GM12878 (cell line): ENCODE measurements at regions not wholly inside any gene's neighbourhood (a gene's known extent, or its start where the extent isn't known, plus 50 kb on each side); places are given as distances from the start of the nearest gene placed in this dataset.

Experiments
- ATAC-seq: fragments of 200-7000 bp; cut with Tn5 transposase; 3 replicates; pipeline ENCODE4 v1.9.1; 2020; ENCODE audit warnings: mild to moderate bottlenecking, moderate library complexity
- BruUV-seq: library from RNA; stranded (reverse); fragments of 400-500 nt; replicated peaks from 2 replicates; lab custom pipeline; 2021; lab: Mats Ljungman, UMichigan
- CTCF ChIA-PET: fragments of 300-600 bp; sonication (Branson Sonifier 250); formaldehyde crosslinking; extraction: SDS; loops from one replicate; lab custom pipeline; 2021; ENCODE audit warnings: inconsistent platforms; lab: Yijun Ruan, JAX
- POLR2A ChIA-PET: fragments of 350-600 bp; formaldehyde crosslinking; extraction: SDS; loops from one replicate; lab custom pipeline; 2021; ENCODE audit warnings: inconsistent platforms; lab: Charles Lee
- RAD21 ChIA-PET: fragments of 300-600 bp; sonication (Branson Sonifier 250); formaldehyde crosslinking; loops from one replicate; lab custom pipeline; 2023; ENCODE audit warnings: antibody characterized with exemption; ENCODE audit not compliant: unreplicated experiment; lab: Charles Lee
- SMC1A ChIA-PET: fragments of 300-600 bp; sonication (Branson Sonifier 250); formaldehyde crosslinking; loops from one replicate; lab custom pipeline; 2023; ENCODE audit not compliant: unreplicated experiment, uncharacterized antibody; lab: Charles Lee
- DNase-seq: peaks from one replicate; pipeline ENCODE4 v3.0.0-alpha.2; 2011; ENCODE audit warnings: low read depth, low spot score
- FAIRE-seq: peaks from 3 replicates; lab custom pipeline; 2011; peaks lifted over from hg19 to GRCh38; lab: Jason Lieb, UNC
- H2AFZ ChIP-seq: 2 replicates; pipeline ENCODE4 v1.6.0; 2011; ENCODE audit warnings: low read depth, low read length, control low read depth; ENCODE audit not compliant: control insufficient read depth
- H3K27ac ChIP-seq: 2 replicates; pipeline ENCODE4 v1.5.1; 2011; ENCODE audit warnings: control low read depth; ENCODE audit not compliant: control insufficient read depth, insufficient read depth
- H3K27me3 ChIP-seq, 2 experiments: replicated peaks in 1 of 2; 2 replicates each; pipeline versions ENCODE4 v1.6.0 to v1.6.1; 2011; ENCODE audit warnings: low read length in 1 of 2; ENCODE audit not compliant: control insufficient read depth in 2 of 2, insufficient read depth in 2 of 2
- H3K36me3 ChIP-seq, 2 experiments: 2 replicates each; pipeline ENCODE4 v1.5.1; 2011; ENCODE audit warnings: low read length in 1 of 2; ENCODE audit not compliant: control insufficient read depth in 2 of 2, insufficient read depth in 2 of 2
- H3K4me1 ChIP-seq: 2 replicates; pipeline ENCODE4 v1.6.1; 2011; ENCODE audit warnings: mild to moderate bottlenecking, low read length, moderate library complexity, mixed read lengths; ENCODE audit not compliant: control insufficient read depth, insufficient read depth
- H3K4me2 ChIP-seq: 2 replicates; pipeline ENCODE4 v1.6.0; 2011; ENCODE audit warnings: control low read depth; ENCODE audit not compliant: control insufficient read depth, insufficient read depth
- H3K4me3 ChIP-seq: fragments of 200-600 bp; sonication (generic); 2 replicates; pipeline ENCODE4 v1.5.1; 2016
- H3K79me2 ChIP-seq: 2 replicates; pipeline ENCODE4 v1.6.0; 2011; ENCODE audit warnings: low read length; ENCODE audit not compliant: control insufficient read depth, insufficient read depth
- H3K9ac ChIP-seq: 2 replicates; pipeline ENCODE4 v1.8.0; 2011; ENCODE audit warnings: low read length, control low read depth, mixed read lengths; ENCODE audit not compliant: control insufficient read depth, insufficient read depth
- H3K9me3 ChIP-seq: replicated peaks from 3 replicates; pipeline ENCODE4 v1.5.1; 2011; ENCODE audit warnings: mild to moderate bottlenecking, low read length; ENCODE audit not compliant: control insufficient read depth, insufficient read depth
- H4K20me1 ChIP-seq: 2 replicates; pipeline ENCODE4 v1.6.0; 2011; ENCODE audit not compliant: control insufficient read depth, insufficient read depth
- CEBPB ChIP-seq, 2 experiments: fragments of 150-350 bp in 1 of 2; IDR thresholded peaks; 2 replicates each; pipeline ENCODE4 v1.6.1; 2012 to 2014; ENCODE audit warnings: low read depth in 2 of 2, low read length in 2 of 2, borderline replicate concordance in 1 of 2, inconsistent platforms in 1 of 2
- EED ChIP-seq: sonication (generic); IDR thresholded peaks from 2 replicates; pipeline ENCODE4 v1.6.1; 2016; ENCODE audit warnings: antibody characterized with exemption, low read depth
- IKZF2 ChIP-seq, 2 experiments: fragments of 450-650 bp; IDR thresholded peaks; 2 replicates each; pipeline ENCODE4 v1.6.1; 2017; ENCODE audit warnings: mild to moderate bottlenecking in 2 of 2, moderate library complexity in 2 of 2
- IRF3 ChIP-seq: fragments of 450-650 bp; IDR thresholded peaks from 2 replicates; pipeline ENCODE4 v1.6.1; 2014; ENCODE audit warnings: mild to moderate bottlenecking
- NR2C1 ChIP-seq: fragments of 450-650 bp; IDR thresholded peaks from 2 replicates; pipeline ENCODE4 v1.6.1; 2017; ENCODE audit warnings: antibody characterized with exemption, mild to moderate bottlenecking, moderate library complexity
- SMAD5 ChIP-seq: IDR thresholded peaks from 2 replicates; pipeline ENCODE4 v1.6.1; 2016; ENCODE audit warnings: antibody characterized with exemption, low read depth
- WGBS: methylation state at CpG from one replicate; pipeline ENCODE4 v1.1.6; 2016; ENCODE audit warnings: low lambda C conversion rate; ENCODE audit not compliant: insufficient replicate concordance, insufficient coverage; ENCODE audit errors: missing lambda C conversion rate; 5-methylcytosine and 5-hydroxymethylcytosine counted together
- in situ Hi-C: fragments of 300-500 bp; cut with MboI; formaldehyde crosslinking; loops from 9 replicates; pipeline ENCODE4 v1.14.3; 2018; ENCODE audit warnings: mixed read lengths
- intact Hi-C: fragments of 100-400 bp; cut with micrococcal nuclease; formaldehyde crosslinking; loops from one replicate; pipeline ENCODE4 v1.14.2; 2022; ENCODE audit not compliant: unreplicated experiment
- TF ChIP-seq, protein P1 (sequence below): fragments of 150-350 bp; IDR thresholded peaks from 2 replicates; pipeline ENCODE4 v1.6.1; 2014; ENCODE audit warnings: mild to moderate bottlenecking, low read depth, low read length

- ChIA-PET POLR2A (interaction anchor here (1.3 kb wide), 1 partner anchor 85 kb away, joined by 3 read pairs; no protein-coding TSS in a partner anchor), RAD21 (interaction anchor here (0.8 to 1.6 kb wide), 7 partner anchors 12 to 587 kb away, joined by 3 to 4 read pairs (median 3); partner anchors contain the start of gene ID2), CTCF (interaction anchor here (0.8 kb wide), 1 partner anchor 17 kb away, joined by 3 read pairs; no protein-coding TSS in a partner anchor), SMC1A (interaction anchor here (0.8 to 1.8 kb wide), 11 partner anchors 8 to 150 kb away, joined by 3 to 6 read pairs (median 4); no protein-coding TSS in a partner anchor)
- no peak for ATAC-seq
- Histone ChIP-seq H3K4me3 (no peak overlapping the region), H3K36me3 (no peaks in the 10 kb centered on the region), H3K79me2 (no peaks in the 10 kb centered on the region), H3K27ac (no peak overlapping the region), H3K9ac (no peak overlapping the region), H2AFZ (no peak overlapping the region), H3K4me1 (peaks cover 9% of the 10 kb centered on the region), H3K4me2 (no peak overlapping the region), H3K9me3 (peaks cover 7% of the 10 kb centered on the region; the same call in 2 of the 3 replicates), H3K27me3 (no peaks in the 10 kb centered on the region), H4K20me1 (no peaks in the 10 kb centered on the region)
- 52% methylated on average over 7 of the region's 7 CpGs for WGBS
- intact Hi-C loops: no loop called here
- TF ChIP-seq, protein P1, sequence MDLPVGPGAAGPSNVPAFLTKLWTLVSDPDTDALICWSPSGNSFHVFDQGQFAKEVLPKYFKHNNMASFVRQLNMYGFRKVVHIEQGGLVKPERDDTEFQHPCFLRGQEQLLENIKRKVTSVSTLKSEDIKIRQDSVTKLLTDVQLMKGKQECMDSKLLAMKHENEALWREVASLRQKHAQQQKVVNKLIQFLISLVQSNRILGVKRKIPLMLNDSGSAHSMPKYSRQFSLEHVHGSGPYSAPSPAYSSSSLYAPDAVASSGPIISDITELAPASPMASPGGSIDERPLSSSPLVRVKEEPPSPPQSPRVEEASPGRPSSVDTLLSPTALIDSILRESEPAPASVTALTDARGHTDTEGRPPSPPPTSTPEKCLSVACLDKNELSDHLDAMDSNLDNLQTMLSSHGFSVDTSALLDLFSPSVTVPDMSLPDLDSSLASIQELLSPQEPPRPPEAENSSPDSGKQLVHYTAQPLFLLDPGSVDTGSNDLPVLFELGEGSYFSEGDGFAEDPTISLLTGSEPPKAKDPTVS: no peak
- no peak for TF ChIP-seq IKZF2 (IDR thresholded peaks at IDR 0.05)
- TF ChIP-seq CEBPB (IDR thresholded peaks at IDR 0.05; ENCODE audit: borderline replicate concordance in 1 of 2, low read depth in 2 of 2, low read length in 2 of 2): no peak
- TF ChIP-seq SMAD5: no peak
- no peak for TF ChIP-seq IRF3
- no peak for TF ChIP-seq EED
- TF ChIP-seq NR2C1: no peak
- no peak for DNase-seq
- no peak for FAIRE-seq
- no TSS peak for BruUV-seq
- in situ Hi-C loops: no loop called here
Measured at GRCh38 chr2:8154270-8154669, 527.6 kb upstream of the ID2 start.
